K562 (cell line): ENCODE measurements at regions not wholly inside any gene's neighbourhood (a gene's known extent, or its start where the extent isn't known, plus 50 kb on each side); places are given as distances from the start of the nearest gene placed in this dataset.

Experiments used
- CAMTA2 ChIP-seq: fragments of 250-450 bp; sonication (Bioruptor Pico); conservative IDR thresholded peaks from 2 replicates; pipeline ENCODE4 v1.5.1; 2022
- CHAMP1 ChIP-seq: fragments of 450-650 bp; IDR thresholded peaks from 2 replicates; pipeline ENCODE4 v1.6.1; 2016; ENCODE audit warnings: mild to moderate bottlenecking
- ILF3 ChIP-seq: fragments of 450-650 bp; IDR thresholded peaks from 2 replicates; pipeline ENCODE4 v1.6.1; 2018; ENCODE audit warnings: antibody characterized with exemption, mild to moderate bottlenecking, moderate library complexity, borderline replicate concordance
- MEF2A ChIP-seq: IDR thresholded peaks from 2 replicates; pipeline ENCODE4 v1.6.1; 2011; ENCODE audit warnings: low read depth, mild to moderate bottlenecking, low read length, moderate library complexity; ENCODE audit not compliant: control insufficient read depth
- SMARCA4 ChIP-seq: fragments of 450-650 bp; IDR thresholded peaks from 2 replicates; pipeline ENCODE4 v1.6.1; 2016
- SPI1 ChIP-seq: IDR thresholded peaks from 2 replicates; pipeline ENCODE4 v1.6.1; 2011; ENCODE audit warnings: low read depth, low read length, control low read depth, borderline replicate concordance
- TEAD1 ChIP-seq, 2 experiments: fragments of 450-650 bp in 1 of 2; sonication (generic) in 1 of 2; formaldehyde crosslinking; IDR thresholded peaks; 2 replicates each; pipeline versions ENCODE4 v1.4.0 to v1.8.0; 2020 to 2022; ENCODE audit warnings: mild to moderate bottlenecking in 2 of 2, missing genetic modification reagents in 1 of 2
- ZNF316 ChIP-seq: fragments of 450-650 bp; IDR thresholded peaks from 2 replicates; pipeline ENCODE4 v1.6.1; 2016
- TF ChIP-seq, protein P1 (sequence below): fragments of 250-450 bp; sonication (Bioruptor Pico); IDR thresholded peaks from 2 replicates; pipeline ENCODE4 v1.4.0; 2020; ENCODE audit warnings: mild to moderate bottlenecking, moderate library complexity

GRCh38 chr7:25496476-25497368 lies 268.4 kb upstream of the NPVF start (continued):
- TF ChIP-seq CHAMP1: no peak
- TF ChIP-seq SPI1: peak; percentile 99
- 0 out of 2 replicates have a peak, but pooled peaks have one; percentile 23 for TF ChIP-seq SMARCA4
- TF ChIP-seq MEF2A: no peak
- 0 out of 2 replicates have a peak, but pooled peaks have one; percentile 16 for TF ChIP-seq CAMTA2
- TF ChIP-seq TEAD1 (CRISPR knock-in tag; IDR thresholded peaks at IDR 0.05): no peak
- TF ChIP-seq ILF3: no peak
- TF ChIP-seq, protein P1, sequence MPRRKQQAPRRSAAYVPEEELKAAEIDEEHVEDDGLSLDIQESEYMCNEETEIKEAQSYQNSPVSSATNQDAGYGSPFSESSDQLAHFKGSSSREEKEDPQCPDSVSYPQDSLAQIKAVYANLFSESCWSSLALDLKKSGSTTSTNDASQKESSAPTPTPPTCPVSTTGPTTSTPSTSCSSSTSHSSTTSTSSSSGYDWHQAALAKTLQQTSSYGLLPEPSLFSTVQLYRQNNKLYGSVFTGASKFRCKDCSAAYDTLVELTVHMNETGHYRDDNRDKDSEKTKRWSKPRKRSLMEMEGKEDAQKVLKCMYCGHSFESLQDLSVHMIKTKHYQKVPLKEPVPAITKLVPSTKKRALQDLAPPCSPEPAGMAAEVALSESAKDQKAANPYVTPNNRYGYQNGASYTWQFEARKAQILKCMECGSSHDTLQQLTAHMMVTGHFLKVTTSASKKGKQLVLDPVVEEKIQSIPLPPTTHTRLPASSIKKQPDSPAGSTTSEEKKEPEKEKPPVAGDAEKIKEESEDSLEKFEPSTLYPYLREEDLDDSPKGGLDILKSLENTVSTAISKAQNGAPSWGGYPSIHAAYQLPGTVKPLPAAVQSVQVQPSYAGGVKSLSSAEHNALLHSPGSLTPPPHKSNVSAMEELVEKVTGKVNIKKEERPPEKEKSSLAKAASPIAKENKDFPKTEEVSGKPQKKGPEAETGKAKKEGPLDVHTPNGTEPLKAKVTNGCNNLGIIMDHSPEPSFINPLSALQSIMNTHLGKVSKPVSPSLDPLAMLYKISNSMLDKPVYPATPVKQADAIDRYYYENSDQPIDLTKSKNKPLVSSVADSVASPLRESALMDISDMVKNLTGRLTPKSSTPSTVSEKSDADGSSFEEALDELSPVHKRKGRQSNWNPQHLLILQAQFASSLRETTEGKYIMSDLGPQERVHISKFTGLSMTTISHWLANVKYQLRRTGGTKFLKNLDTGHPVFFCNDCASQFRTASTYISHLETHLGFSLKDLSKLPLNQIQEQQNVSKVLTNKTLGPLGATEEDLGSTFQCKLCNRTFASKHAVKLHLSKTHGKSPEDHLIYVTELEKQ (CRISPR knock-in tag): no peak
- TF ChIP-seq ZNF316: peak; percentile 72
